PC-9 (cell line): ENCODE measurements at regions not wholly inside any gene's neighbourhood (a gene's known extent, or its start where the extent isn't known, plus 50 kb on each side); places are given as distances from the start of the nearest gene placed in this dataset.

Experiments
- BruUV-seq: library from RNA; stranded (reverse); fragments of 400-500 nt; replicated peaks from 2 replicates; lab custom pipeline; 2021; lab: Mats Ljungman, UMichigan
- CTCF ChIA-PET: fragments of 300-600 bp; sonication (Branson Sonifier 250); formaldehyde crosslinking; loops from one replicate; lab custom pipeline; 2022; ENCODE audit warnings: antibody characterized with exemption; lab: Charles Lee
- POLR2A ChIA-PET: fragments of 300-600 bp; sonication (Branson Sonifier 250); formaldehyde crosslinking; loops from one replicate; lab custom pipeline; 2022; ENCODE audit warnings: antibody characterized with exemption; ENCODE audit not compliant: unreplicated experiment; lab: Charles Lee
- DNase-seq, 2 experiments: peaks; one replicate each; pipeline versions ENCODE4 v3.0.0 to v3.0.0-alpha.2; 2015 to 2022; ENCODE audit warnings: mixed read lengths in 1 of 2
- H2AFZ ChIP-seq: fragments of 200-600 bp; sonication (generic); 2 replicates; pipeline ENCODE4 v1.8.1; 2017; ENCODE audit warnings: antibody characterized with exemption
- H3F3A ChIP-seq: fragments of 200-600 bp; sonication (generic); 2 replicates; pipeline ENCODE4 v1.8.1; 2017; ENCODE audit warnings: antibody characterized with exemption, mild to moderate bottlenecking, low read depth; ENCODE audit not compliant: insufficient read depth
- H3K27ac ChIP-seq: fragments of 200-600 bp; sonication (generic); 2 replicates; pipeline ENCODE4 v1.6.1; 2016; ENCODE audit warnings: mixed run types
- H3K27me3 ChIP-seq: fragments of 200-600 bp; sonication (generic); 2 replicates; pipeline ENCODE4 v1.6.1; 2016; ENCODE audit warnings: low read depth, mixed run types; ENCODE audit not compliant: insufficient read depth
- H3K36me3 ChIP-seq: fragments of 200-600 bp; sonication (generic); 2 replicates; pipeline ENCODE4 v1.6.1; 2016; ENCODE audit warnings: low read depth, mixed run types
- H3K4me1 ChIP-seq: fragments of 200-600 bp; sonication (generic); replicated peaks from 2 replicates; pipeline ENCODE4 v1.6.1; 2016; ENCODE audit warnings: mixed run types; ENCODE audit not compliant: insufficient read depth
- H3K4me2 ChIP-seq: fragments of 200-600 bp; sonication (generic); 2 replicates; pipeline ENCODE4 v1.6.1; 2017; ENCODE audit warnings: mixed run types
- H3K4me3 ChIP-seq: fragments of 200-600 bp; sonication (generic); 2 replicates; pipeline ENCODE4 v1.6.1; 2016; ENCODE audit warnings: mixed run types
- H3K79me2 ChIP-seq: fragments of 200-600 bp; sonication (generic); 2 replicates; pipeline ENCODE4 v1.6.1; 2017; ENCODE audit warnings: low read depth, mixed run types
- H3K9me2 ChIP-seq: fragments of 200-600 bp; sonication (generic); 2 replicates; pipeline ENCODE4 v1.8.1; 2017; ENCODE audit warnings: mild to moderate bottlenecking; ENCODE audit not compliant: insufficient read depth
- H3K9me3 ChIP-seq: fragments of 200-600 bp; sonication (generic); 2 replicates; pipeline ENCODE4 v1.8.1; 2016; ENCODE audit warnings: low read depth; ENCODE audit not compliant: insufficient read depth
- H4K20me1 ChIP-seq: fragments of 200-600 bp; sonication (generic); 2 replicates; pipeline ENCODE4 v1.8.1; 2017; ENCODE audit not compliant: insufficient read depth
- EZH2 ChIP-seq: fragments of 200-600 bp; sonication (generic); IDR thresholded peaks from 2 replicates; pipeline ENCODE4 v1.8.0; 2017; ENCODE audit warnings: antibody characterized with exemption, low read depth
- intact Hi-C: fragments of 100-400 bp; cut with micrococcal nuclease; formaldehyde crosslinking; loops from one replicate; pipeline ENCODE4 v1.10.0; 2022; ENCODE audit not compliant: unreplicated experiment
- TF ChIP-seq, protein P1 (sequence below): fragments of 200-600 bp; sonication (generic); conservative IDR thresholded peaks from 2 replicates; pipeline ENCODE4 v1.6.1; 2017; ENCODE audit warnings: mixed run types, antibody characterized with exemption, mild to moderate bottlenecking, moderate library complexity

DNA sequence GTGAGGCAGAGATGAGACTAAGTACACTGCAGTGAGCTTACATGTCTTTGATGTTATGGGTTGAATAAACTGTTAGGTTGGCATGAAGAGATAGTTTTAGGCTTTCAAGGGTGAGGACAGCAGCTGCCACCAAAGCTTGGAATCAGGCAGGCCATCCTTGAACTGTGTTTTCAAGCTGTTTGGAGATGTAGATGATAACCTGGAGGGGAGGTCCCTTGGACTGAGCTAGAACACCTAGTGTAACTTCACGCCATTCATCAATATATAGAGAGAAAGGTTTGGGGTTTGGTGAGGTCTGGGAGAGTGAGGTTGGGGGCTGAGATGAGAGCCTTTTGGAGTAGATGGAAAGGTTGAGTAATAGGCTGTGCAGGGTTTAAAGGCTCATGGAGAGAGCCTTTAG is 2447.0 kb downstream of the TP53TG3F start:
- ChIA-PET CTCF (no interaction called here), POLR2A (no interaction called here)
- H3F3A ChIP-seq = no peaks in the 10 kb centered on the region
- peaks cover 18% of the 10 kb centered on the region for H3K27me3 ChIP-seq
- H3K9me3 ChIP-seq = no peaks in the 10 kb centered on the region
- no TSS peak for BruUV-seq
- H3K4me1 ChIP-seq = no peaks in the 10 kb centered on the region
- no peaks in the 10 kb centered on the region for H3K36me3 ChIP-seq
- no peaks in the 10 kb centered on the region for H3K9me2 ChIP-seq
- H3K4me2 ChIP-seq = no peak overlapping the region
- no peak overlapping the region for H3K4me3 ChIP-seq
- no peaks in the 10 kb centered on the region for H4K20me1 ChIP-seq
- DNase-seq = no peak
- H3K27ac ChIP-seq = no peak overlapping the region
- H2AFZ ChIP-seq = 0 out of 2 replicates have a peak overlapping the region, but pooled peaks have one; percentile 32
- H3K79me2 ChIP-seq = no peaks in the 10 kb centered on the region
- TF ChIP-seq, protein P1, sequence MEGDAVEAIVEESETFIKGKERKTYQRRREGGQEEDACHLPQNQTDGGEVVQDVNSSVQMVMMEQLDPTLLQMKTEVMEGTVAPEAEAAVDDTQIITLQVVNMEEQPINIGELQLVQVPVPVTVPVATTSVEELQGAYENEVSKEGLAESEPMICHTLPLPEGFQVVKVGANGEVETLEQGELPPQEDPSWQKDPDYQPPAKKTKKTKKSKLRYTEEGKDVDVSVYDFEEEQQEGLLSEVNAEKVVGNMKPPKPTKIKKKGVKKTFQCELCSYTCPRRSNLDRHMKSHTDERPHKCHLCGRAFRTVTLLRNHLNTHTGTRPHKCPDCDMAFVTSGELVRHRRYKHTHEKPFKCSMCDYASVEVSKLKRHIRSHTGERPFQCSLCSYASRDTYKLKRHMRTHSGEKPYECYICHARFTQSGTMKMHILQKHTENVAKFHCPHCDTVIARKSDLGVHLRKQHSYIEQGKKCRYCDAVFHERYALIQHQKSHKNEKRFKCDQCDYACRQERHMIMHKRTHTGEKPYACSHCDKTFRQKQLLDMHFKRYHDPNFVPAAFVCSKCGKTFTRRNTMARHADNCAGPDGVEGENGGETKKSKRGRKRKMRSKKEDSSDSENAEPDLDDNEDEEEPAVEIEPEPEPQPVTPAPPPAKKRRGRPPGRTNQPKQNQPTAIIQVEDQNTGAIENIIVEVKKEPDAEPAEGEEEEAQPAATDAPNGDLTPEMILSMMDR = no peak
- no peak for TF ChIP-seq EZH2
- intact Hi-C loops = no loop called here

DNA sequence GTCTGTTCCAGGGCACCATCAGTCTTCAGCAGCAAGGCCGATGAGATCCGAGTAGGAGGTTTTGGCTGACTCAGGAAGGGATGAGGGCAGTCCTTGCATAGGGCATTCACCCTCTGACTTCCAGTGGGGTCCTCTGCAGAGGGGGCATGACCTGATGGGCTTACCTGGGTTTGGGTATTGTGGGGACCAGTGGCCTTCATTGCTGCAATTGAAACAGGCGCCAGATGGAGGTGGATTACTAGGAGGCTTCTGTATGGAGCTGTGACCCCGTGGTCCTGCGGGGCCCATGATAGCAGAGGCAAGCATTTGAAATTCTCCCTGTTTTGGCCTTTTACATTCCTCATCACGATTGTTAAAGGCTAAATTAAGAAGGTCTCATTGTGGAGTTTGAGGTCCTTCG is 2448.7 kb downstream of the TP53TG3F start:
- no TSS peak for BruUV-seq
- ChIA-PET POLR2A (no interaction called here), CTCF (no interaction called here)
- Histone ChIP-seq H3K79me2 (no peaks in the 10 kb centered on the region), H2AFZ (no peak overlapping the region), H3K27ac (no peak overlapping the region), H3F3A (no peaks in the 10 kb centered on the region), H3K9me2 (no peaks in the 10 kb centered on the region), H3K4me2 (no peak overlapping the region), H3K9me3 (no peaks in the 10 kb centered on the region), H3K27me3 (peaks cover 18% of the 10 kb centered on the region), H3K4me1 (no peaks in the 10 kb centered on the region), H3K36me3 (no peaks in the 10 kb centered on the region), H3K4me3 (no peak overlapping the region), H4K20me1 (no peaks in the 10 kb centered on the region)
- intact Hi-C loops = no loop called here
- no peak for DNase-seq
- TF ChIP-seq, protein P1 = no peak
- no peak for TF ChIP-seq EZH2

DNA sequence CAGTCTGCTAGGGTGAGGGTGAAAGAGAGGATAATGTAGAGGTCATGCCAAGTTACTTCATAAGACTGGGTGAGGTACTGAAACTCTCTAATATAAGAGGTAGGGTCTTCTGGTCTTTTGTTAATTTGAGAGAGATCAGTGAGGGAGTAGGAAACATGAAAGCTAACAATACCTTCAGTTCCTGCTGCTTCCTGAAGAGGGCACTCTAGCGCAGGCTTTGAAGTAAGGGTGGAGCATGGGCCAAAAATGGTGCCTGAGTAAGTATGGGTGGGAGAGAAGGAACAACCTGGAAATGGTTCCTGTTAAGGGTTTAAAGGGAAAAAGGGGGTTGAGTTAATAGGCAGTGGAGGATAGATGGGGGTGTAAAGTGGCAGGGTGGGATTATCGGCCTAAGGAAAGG is 2449.5 kb downstream of the TP53TG3F start:
- H4K20me1 ChIP-seq = no peaks in the 10 kb centered on the region
- H3K27ac ChIP-seq = no peak overlapping the region
- intact Hi-C loops = no loop called here
- no TSS peak for BruUV-seq
- peak in 1 of 2 experiments; percentile 9 for DNase-seq
- no peak overlapping the region for H3K4me3 ChIP-seq
- ChIA-PET CTCF (no interaction called here), POLR2A (no interaction called here)
- H3K9me3 ChIP-seq = no peaks in the 10 kb centered on the region
- no peaks in the 10 kb centered on the region for H3K4me1 ChIP-seq
- no peak for TF ChIP-seq EZH2
- TF ChIP-seq, protein P1 = peak; percentile 91
- no peaks in the 10 kb centered on the region for H3K36me3 ChIP-seq
- H3K9me2 ChIP-seq = no peaks in the 10 kb centered on the region
- no peaks in the 10 kb centered on the region for H3F3A ChIP-seq
- H3K4me2 ChIP-seq = no peak overlapping the region
- H3K79me2 ChIP-seq = no peaks in the 10 kb centered on the region
- no peak overlapping the region for H2AFZ ChIP-seq
- peaks cover 18% of the 10 kb centered on the region for H3K27me3 ChIP-seq
